ENCODE measurements at regions not wholly inside any gene's neighbourhood (a gene's known extent, or its start where the extent isn't known, plus 50 kb on each side); places are given as distances from the start of the nearest gene placed in this dataset.

- H3K27me3 ChIP-seq (ENCODE audit: low read depth, low read length) = no peaks in the 10 kb centered on the region
- H3K9ac ChIP-seq (ENCODE audit: low read length) = no peak overlapping the region
- H3K4me2 ChIP-seq (ENCODE audit: low read length) = no peak overlapping the region
- H3K4me3 ChIP-seq (ENCODE audit: low read length) = no peak overlapping the region
- TF ChIP-seq CTCF (IDR thresholded peaks at IDR 0.05; ENCODE audit: low read depth, low read length) (no peak), EZH2phosphoT487 (IDR thresholded peaks at IDR 0.05; ENCODE audit: low read depth) (no peak)
- H3K79me2 ChIP-seq (ENCODE audit: low read length) = no peaks in the 10 kb centered on the region
- H3K4me1 ChIP-seq (ENCODE audit: low read length) = no peaks in the 10 kb centered on the region
- H3K36me3 ChIP-seq (replicated peaks; ENCODE audit: low read depth, low read length) = no peaks in the 10 kb centered on the region
- H2AFZ ChIP-seq (ENCODE audit: low read depth, low read length) = no peak overlapping the region
- H3K27ac ChIP-seq (ENCODE audit: low read length) = no peak overlapping the region
- no peaks in the 10 kb centered on the region for H3K9me3 ChIP-seq (ENCODE audit: insufficient read depth, low read length)
- H4K20me1 ChIP-seq (ENCODE audit: insufficient read depth, low read length) = no peaks in the 10 kb centered on the region
Measured at GRCh38 chr2:34316788-34317187, 717.7 kb upstream of the FAM98A start.

- H4K20me1 ChIP-seq (ENCODE audit: insufficient read depth, low read length) = no peaks in the 10 kb centered on the region
- no peaks in the 10 kb centered on the region for H3K36me3 ChIP-seq (replicated peaks; ENCODE audit: low read depth, low read length)
- H2AFZ ChIP-seq (ENCODE audit: low read depth, low read length) = no peak overlapping the region
- H3K9me3 ChIP-seq (ENCODE audit: insufficient read depth, low read length) = no peaks in the 10 kb centered on the region
- H3K4me2 ChIP-seq (ENCODE audit: low read length) = no peak overlapping the region
- H3K4me1 ChIP-seq (ENCODE audit: low read length) = no peaks in the 10 kb centered on the region
- no peak overlapping the region for H3K9ac ChIP-seq (ENCODE audit: low read length)
- H3K79me2 ChIP-seq (ENCODE audit: low read length) = no peaks in the 10 kb centered on the region
- no peaks in the 10 kb centered on the region for H3K27me3 ChIP-seq (ENCODE audit: low read depth, low read length)
- no peak for TF ChIP-seq CTCF (IDR thresholded peaks at IDR 0.05; ENCODE audit: low read depth, low read length)
- no peak for TF ChIP-seq EZH2phosphoT487 (IDR thresholded peaks at IDR 0.05; ENCODE audit: low read depth)
- no peak overlapping the region for H3K27ac ChIP-seq (ENCODE audit: low read length)
- no peak overlapping the region for H3K4me3 ChIP-seq (ENCODE audit: low read length)
Measured at GRCh38 chr2:34311816-34312215, 712.7 kb upstream of the FAM98A start.

DNA sequence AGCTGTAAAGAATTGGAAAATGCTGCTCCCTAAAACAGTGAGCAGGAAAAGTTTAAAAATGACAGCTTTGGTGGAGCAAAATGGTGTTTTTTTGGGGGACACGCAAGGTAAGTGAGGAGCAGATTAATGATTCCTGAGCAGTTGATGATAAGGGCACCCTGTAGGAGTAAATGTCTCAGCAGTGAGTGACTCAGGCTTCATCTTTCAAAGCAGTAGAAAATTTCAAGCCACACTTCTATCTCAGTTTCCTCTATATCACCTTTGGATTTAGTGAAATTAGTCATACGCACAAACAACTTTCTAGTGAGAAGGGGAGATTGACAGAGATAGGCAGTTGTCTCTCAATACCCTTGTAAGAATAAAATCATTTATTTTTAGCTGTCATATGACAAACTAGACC is 709.0 kb upstream of the FAM98A start:
- no peaks in the 10 kb centered on the region for H3K9me3 ChIP-seq (ENCODE audit: insufficient read depth, low read length)
- no peaks in the 10 kb centered on the region for H3K36me3 ChIP-seq (replicated peaks; ENCODE audit: low read depth, low read length)
- no peak for TF ChIP-seq EZH2phosphoT487 (IDR thresholded peaks at IDR 0.05; ENCODE audit: low read depth)
- no peak overlapping the region for H3K9ac ChIP-seq (ENCODE audit: low read length)
- no peak overlapping the region for H2AFZ ChIP-seq (ENCODE audit: low read depth, low read length)
- no peak overlapping the region for H3K27ac ChIP-seq (ENCODE audit: low read length)
- no peaks in the 10 kb centered on the region for H3K79me2 ChIP-seq (ENCODE audit: low read length)
- no peak overlapping the region for H3K4me3 ChIP-seq (ENCODE audit: low read length)
- H4K20me1 ChIP-seq (ENCODE audit: insufficient read depth, low read length) = no peaks in the 10 kb centered on the region
- no peak overlapping the region for H3K4me2 ChIP-seq (ENCODE audit: low read length)
- H3K4me1 ChIP-seq (ENCODE audit: low read length) = no peaks in the 10 kb centered on the region
- H3K27me3 ChIP-seq (ENCODE audit: low read depth, low read length) = no peaks in the 10 kb centered on the region

GRCh38 chr2:34307636-34308035 is 708.5 kb upstream of the FAM98A start:
- no peak overlapping the region for H3K4me3 ChIP-seq (ENCODE audit: low read length)
- no peak overlapping the region for H3K4me2 ChIP-seq (ENCODE audit: low read length)
- H3K9me3 ChIP-seq (ENCODE audit: insufficient read depth, low read length) = no peaks in the 10 kb centered on the region
- no peak overlapping the region for H3K9ac ChIP-seq (ENCODE audit: low read length)
- no peaks in the 10 kb centered on the region for H3K36me3 ChIP-seq (replicated peaks; ENCODE audit: low read depth, low read length)
- H3K27me3 ChIP-seq (ENCODE audit: low read depth, low read length) = no peaks in the 10 kb centered on the region
- TF ChIP-seq EZH2phosphoT487 (IDR thresholded peaks at IDR 0.05; ENCODE audit: low read depth) = no peak
- TF ChIP-seq CTCF (IDR thresholded peaks at IDR 0.05; ENCODE audit: low read depth, low read length) = no peak
- H3K4me1 ChIP-seq (ENCODE audit: low read length) = no peaks in the 10 kb centered on the region
- H3K27ac ChIP-seq (ENCODE audit: low read length) = no peak overlapping the region
- H2AFZ ChIP-seq (ENCODE audit: low read depth, low read length) = no peak overlapping the region
- no peaks in the 10 kb centered on the region for H4K20me1 ChIP-seq (ENCODE audit: insufficient read depth, low read length)
- no peaks in the 10 kb centered on the region for H3K79me2 ChIP-seq (ENCODE audit: low read length)

GRCh38 chr2:34306745-34307144 is 707.6 kb upstream of the FAM98A start:
- H3K4me2 ChIP-seq (ENCODE audit: low read length) = no peak overlapping the region
- no peaks in the 10 kb centered on the region for H3K27me3 ChIP-seq (ENCODE audit: low read depth, low read length)
- no peaks in the 10 kb centered on the region for H4K20me1 ChIP-seq (ENCODE audit: insufficient read depth, low read length)
- no peak overlapping the region for H3K4me3 ChIP-seq (ENCODE audit: low read length)
- H3K4me1 ChIP-seq (ENCODE audit: low read length) = no peaks in the 10 kb centered on the region
- H3K27ac ChIP-seq (ENCODE audit: low read length) = no peak overlapping the region
- no peak overlapping the region for H3K9ac ChIP-seq (ENCODE audit: low read length)
- no peak for TF ChIP-seq CTCF (IDR thresholded peaks at IDR 0.05; ENCODE audit: low read depth, low read length)
- TF ChIP-seq EZH2phosphoT487 (IDR thresholded peaks at IDR 0.05; ENCODE audit: low read depth) = no peak
- H3K79me2 ChIP-seq (ENCODE audit: low read length) = no peaks in the 10 kb centered on the region
- no peak overlapping the region for H2AFZ ChIP-seq (ENCODE audit: low read depth, low read length)
- no peaks in the 10 kb centered on the region for H3K9me3 ChIP-seq (ENCODE audit: insufficient read depth, low read length)
- no peaks in the 10 kb centered on the region for H3K36me3 ChIP-seq (replicated peaks; ENCODE audit: low read depth, low read length)

All from OCI-LY3 (cell line).